ENCODE measurements at regions not wholly inside any gene's neighbourhood (a gene's known extent, or its start where the extent isn't known, plus 50 kb on each side); places are given as distances from the start of the nearest gene placed in this dataset.

DNA sequence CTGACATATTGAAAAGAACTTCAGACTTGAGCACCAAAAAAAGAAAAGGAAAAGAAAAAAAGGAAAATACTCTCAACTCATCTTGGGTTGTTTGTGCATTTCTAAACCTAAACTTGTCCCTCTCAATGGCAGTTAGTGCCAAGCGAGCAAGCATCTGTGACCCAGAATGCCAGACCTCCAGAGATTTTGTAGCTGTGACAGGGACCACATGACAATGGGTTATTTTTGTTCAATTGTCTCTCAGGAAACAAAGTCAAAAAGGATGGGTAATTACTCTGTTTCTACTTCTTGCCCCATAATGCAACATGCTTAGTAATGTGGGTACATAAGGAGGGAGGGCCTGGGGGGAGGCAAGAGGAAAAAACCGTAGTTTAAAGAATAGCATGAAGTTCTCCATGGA lies 285.7 kb upstream of the RTL1 start:
- ChIA-PET POLR2A (no interaction called here), CTCF (ENCODE audit: unreplicated experiment) (no interaction called here)
- no peak for TF ChIP-seq CTCF (conservative IDR thresholded peaks at IDR 0.05; ENCODE audit: low read length)
- TF ChIP-seq EZH2phosphoT487 (IDR thresholded peaks at IDR 0.05; ENCODE audit: borderline replicate concordance, low read depth, low read length) = no peak
- Histone ChIP-seq H3K36me3 (ENCODE audit: insufficient read depth, low read length) (no peaks in the 10 kb centered on the region), H2AFZ (ENCODE audit: low read length) (no peak overlapping the region), H3K4me3 (ENCODE audit: low read depth, low read length, poor library complexity, severe bottlenecking) (no peak overlapping the region), H3K27ac (ENCODE audit: low read depth, low read length, poor library complexity, severe bottlenecking) (no peak overlapping the region), H3K4me2 (ENCODE audit: low read length) (no peak overlapping the region), H3K9me3 (ENCODE audit: low read length) (no peaks in the 10 kb centered on the region), H4K20me1 (ENCODE audit: insufficient read depth, low read length) (no peaks in the 10 kb centered on the region), H3K9me2 (ENCODE audit: insufficient read depth, low read length) (no peaks in the 10 kb centered on the region), H3K79me2 (ENCODE audit: insufficient read depth, low read depth, low read length) (no peaks in the 10 kb centered on the region), H3K4me1 (ENCODE audit: insufficient read depth, low read length, poor library complexity, severe bottlenecking) (no peaks in the 10 kb centered on the region)
- no peak for DNase-seq (ENCODE audit: low spot score)
- no TSS peak for BruUV-seq (replicated peaks)
- intact Hi-C loops (cut with micrococcal nuclease; ENCODE audit: unreplicated experiment) = no loop called here

DNA sequence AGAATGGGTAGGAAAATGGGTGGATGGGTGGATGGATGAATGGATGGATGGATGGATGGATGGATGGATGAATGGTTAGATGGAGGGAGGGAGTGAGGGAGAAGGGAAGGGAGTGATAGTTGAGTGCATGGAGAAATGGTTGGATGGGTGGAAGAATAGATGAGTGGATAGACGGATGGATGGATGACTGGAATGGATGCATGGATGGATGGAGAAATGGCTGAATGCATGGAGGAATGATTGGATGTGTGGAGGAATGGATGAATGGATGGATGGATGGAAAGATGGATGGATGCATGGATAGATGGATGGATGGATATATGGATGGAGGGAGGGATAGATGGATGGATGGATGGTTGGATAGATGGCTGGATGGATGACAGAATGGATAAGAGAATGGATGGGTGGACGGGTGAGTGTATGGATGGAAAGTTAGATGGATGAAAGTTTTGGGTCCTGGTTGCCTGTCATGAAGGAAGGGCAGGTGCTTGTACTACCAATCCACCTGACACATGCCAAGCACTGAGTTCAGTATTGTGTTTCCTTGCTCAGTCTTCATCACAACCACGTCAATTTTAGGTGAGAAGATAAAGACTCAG lies 286.5 kb upstream of the RTL1 start:
- DNase-seq (ENCODE audit: low spot score) = no peak
- CTCF ChIA-PET (ENCODE audit: unreplicated experiment) = no interaction called here

More for the DNA sequence above, 286.5 kb upstream of the RTL1 start:
- H3K9me3 ChIP-seq (ENCODE audit: low read length) = no peaks in the 10 kb centered on the region
- no peaks in the 10 kb centered on the region for H3K36me3 ChIP-seq (ENCODE audit: insufficient read depth, low read length)
- POLR2A ChIA-PET = no interaction called here
- H4K20me1 ChIP-seq (ENCODE audit: insufficient read depth, low read length) = no peaks in the 10 kb centered on the region
- BruUV-seq (replicated peaks) = no TSS peak
- H3K4me2 ChIP-seq (ENCODE audit: low read length) = no peak overlapping the region
- H3K9me2 ChIP-seq (ENCODE audit: insufficient read depth, low read length) = no peaks in the 10 kb centered on the region
- no peak overlapping the region for H3K4me3 ChIP-seq (ENCODE audit: low read depth, low read length, poor library complexity, severe bottlenecking)
- no peaks in the 10 kb centered on the region for H3K79me2 ChIP-seq (ENCODE audit: insufficient read depth, low read depth, low read length)
- no peaks in the 10 kb centered on the region for H3K4me1 ChIP-seq (ENCODE audit: insufficient read depth, low read length, poor library complexity, severe bottlenecking)
- no peak overlapping the region for H2AFZ ChIP-seq (ENCODE audit: low read length)
- TF ChIP-seq EZH2phosphoT487 (IDR thresholded peaks at IDR 0.05; ENCODE audit: borderline replicate concordance, low read depth, low read length) (no peak), CTCF (conservative IDR thresholded peaks at IDR 0.05; ENCODE audit: low read length) (no peak)
- intact Hi-C loops (cut with micrococcal nuclease; ENCODE audit: unreplicated experiment) = no loop called here
- no peak overlapping the region for H3K27ac ChIP-seq (ENCODE audit: low read depth, low read length, poor library complexity, severe bottlenecking)

All from OCI-LY7 (cell line).